ENCODE measurements at regions not wholly inside any gene's neighbourhood (a gene's known extent, or its start where the extent isn't known, plus 50 kb on each side); places are given as distances from the start of the nearest gene placed in this dataset.

DNA sequence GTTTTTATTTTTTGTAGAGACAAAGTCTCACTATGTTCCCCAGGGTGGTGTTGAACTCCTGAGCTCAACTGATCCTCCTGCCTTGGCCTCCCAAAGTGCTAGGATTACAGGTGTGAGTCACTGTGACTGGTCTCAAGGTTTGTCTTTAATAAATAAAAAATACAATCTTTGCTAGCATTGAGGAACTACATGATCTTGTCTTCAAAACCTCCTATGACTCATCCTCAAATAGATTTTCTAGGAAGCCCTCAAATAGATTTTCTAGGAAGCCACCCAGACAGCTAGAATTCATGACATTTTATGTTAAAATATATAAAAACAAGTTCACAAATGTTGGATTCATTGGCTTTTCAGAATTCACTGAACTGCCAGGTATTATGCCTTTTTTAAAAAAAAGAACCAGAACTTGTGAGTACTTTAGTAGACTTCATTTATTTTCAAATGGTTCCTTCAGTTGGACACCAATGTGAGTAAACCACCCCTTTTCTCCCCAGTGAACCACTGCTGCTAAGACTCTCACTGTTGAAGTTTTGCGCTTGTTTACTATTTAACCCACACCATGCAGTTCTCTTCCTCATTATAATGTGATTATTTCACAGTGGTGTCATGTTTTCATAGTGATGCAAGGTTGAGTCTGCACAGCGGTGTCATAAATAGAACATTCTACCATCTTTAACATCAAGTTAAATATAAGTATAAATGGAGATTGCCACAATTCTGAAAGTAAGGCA lies 303.9 kb downstream of the CASP12 start:
- DNase-seq (ENCODE audit: low spot score): no peak

DNA sequence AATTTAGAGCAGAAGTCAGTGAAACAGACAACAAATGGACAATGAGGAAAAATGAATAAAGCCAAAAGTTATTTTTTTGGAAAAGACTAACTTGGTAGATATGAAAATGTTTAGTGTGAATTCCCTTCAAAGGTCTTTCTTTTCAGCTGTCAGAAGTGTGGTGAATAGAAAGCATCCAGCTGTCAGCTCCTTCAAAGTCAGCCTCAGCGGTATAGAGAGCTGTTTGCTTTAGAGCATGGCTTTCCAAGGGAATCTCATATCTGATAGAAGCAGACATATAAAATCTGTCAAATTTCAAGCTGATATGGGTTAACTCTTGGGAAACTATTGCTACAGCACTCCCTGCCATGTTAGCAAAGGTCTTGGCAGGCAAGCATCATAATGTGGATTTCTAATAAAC lies 309.3 kb downstream of the CASP12 start:
- no peak for DNase-seq (ENCODE audit: low spot score)

GRCh38 chr11:104588446-104588845 lies 309.8 kb downstream of the CASP12 start:
- DNase-seq (ENCODE audit: low spot score): no peak

GRCh38 chr11:104584823-104585222 lies 313.4 kb downstream of the CASP12 start:
- no peak for DNase-seq (ENCODE audit: low spot score)

DNA sequence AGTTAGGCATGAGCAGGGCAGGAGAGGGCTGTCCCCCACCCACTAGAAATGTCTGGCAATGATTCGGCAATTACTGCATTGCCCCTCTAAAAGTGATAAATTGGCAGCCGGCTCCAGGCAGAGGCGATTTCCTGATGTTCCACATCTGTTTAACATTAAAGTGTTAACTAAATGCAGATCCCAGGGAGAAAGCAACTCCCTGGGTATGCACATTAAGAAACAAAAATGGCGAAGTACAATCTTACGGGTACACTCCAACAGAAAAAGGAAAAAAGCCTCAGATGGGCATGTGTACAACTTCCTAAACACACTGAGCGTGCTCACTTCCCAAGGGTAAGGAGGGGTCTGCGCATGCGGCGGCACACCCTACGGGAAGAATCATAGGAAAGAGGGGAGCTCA lies 314.4 kb downstream of the CASP12 start:
- no peak for DNase-seq (ENCODE audit: low spot score)

DNA sequence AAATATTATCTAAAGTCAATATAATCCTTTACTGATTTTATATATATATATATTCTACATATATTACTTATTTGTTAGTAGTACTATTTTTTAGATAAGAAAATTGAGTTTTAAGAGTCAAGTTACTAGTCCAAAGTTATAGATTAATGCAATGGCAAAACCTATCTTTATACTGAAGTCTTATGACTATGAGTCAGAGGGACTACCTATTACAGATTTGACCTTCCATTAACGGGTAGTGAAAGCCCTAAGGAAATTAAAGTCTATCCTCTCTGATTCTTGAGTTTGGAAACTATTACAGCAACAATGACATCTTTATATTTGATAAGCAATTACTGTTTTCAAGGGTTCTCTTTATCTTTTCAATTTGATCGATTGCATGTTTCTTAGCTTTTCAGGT lies 315.8 kb downstream of the CASP12 start:
- no peak for DNase-seq (ENCODE audit: low spot score)

DNA sequence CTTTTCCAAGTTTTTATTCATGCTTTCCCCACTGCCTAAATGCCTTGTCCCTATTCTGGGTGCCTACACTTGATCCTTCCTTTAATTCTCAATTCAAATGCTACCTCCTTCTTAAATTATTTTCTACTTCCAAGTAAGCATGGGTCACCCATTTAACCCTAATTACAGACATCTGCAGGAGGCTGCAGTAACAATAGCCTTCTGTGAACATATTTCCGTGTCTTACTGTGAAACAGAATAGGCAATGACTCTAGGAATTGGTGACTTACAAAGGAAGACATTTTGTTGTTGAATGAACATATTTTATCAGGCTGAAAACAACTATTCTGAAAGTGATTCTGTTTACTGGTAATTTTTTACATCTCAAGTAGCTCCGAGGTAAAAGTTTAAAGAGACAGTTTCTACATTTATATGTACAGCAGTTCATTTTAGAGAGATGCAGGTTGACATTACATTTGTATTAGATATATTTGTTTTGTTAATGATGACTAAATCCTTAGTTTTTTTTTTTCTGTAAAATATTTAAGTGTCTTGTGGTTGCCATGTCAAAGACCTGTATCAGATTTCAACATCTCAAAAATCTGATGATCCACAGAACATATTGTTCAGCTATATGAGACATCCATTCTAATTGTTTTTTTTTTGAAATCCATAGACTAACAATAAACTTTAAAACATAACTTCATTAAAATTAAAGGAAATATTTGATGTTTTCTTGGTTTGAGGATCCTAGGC lies 316.8 kb downstream of the CASP12 start:
- DNase-seq (ENCODE audit: low spot score): no peak

- DNase-seq (ENCODE audit: low spot score): peak; percentile 7
These were observed 324.7 kb downstream of the CASP12 start for GRCh38 chr11:104573441-104573990.

- DNase-seq (ENCODE audit: low spot score): no peak
These were observed 326.0 kb downstream of the CASP12 start for GRCh38 chr11:104572279-104572678.

DNA sequence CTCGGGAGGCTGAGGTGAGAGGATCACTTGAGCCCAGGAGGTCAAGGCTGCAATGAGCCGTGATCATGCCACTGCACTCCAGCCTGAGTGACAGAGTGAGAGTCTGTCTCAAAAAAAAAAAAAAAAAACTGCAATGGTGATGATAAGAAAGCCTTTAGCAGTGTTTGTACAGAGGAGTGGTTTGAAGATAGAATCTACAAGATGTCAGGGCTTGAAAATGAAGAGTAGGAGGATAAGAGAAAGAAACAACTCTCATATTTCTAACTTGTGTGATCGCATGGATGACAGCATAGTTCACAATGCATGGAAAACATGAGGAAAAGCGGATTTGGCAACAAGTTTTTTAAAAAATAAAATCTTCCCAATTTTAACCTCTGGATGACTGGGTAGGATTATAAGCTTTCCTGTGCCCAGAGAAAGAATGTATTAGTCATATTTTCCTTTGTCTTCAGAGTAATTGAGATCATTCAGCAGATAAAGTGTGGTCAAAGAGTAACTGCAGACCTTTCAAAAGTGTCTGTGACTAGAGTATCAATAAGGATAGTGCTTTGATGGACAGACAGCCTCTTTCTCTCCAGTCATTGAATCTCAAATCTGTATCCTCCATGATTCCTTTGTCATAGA lies 328.1 kb downstream of the CASP12 start:
- peak; percentile 4 for DNase-seq (ENCODE audit: low spot score)

- DNase-seq (ENCODE audit: low spot score): no peak
These were observed 332.7 kb downstream of the CASP12 start for GRCh38 chr11:104565583-104565961.

DNA sequence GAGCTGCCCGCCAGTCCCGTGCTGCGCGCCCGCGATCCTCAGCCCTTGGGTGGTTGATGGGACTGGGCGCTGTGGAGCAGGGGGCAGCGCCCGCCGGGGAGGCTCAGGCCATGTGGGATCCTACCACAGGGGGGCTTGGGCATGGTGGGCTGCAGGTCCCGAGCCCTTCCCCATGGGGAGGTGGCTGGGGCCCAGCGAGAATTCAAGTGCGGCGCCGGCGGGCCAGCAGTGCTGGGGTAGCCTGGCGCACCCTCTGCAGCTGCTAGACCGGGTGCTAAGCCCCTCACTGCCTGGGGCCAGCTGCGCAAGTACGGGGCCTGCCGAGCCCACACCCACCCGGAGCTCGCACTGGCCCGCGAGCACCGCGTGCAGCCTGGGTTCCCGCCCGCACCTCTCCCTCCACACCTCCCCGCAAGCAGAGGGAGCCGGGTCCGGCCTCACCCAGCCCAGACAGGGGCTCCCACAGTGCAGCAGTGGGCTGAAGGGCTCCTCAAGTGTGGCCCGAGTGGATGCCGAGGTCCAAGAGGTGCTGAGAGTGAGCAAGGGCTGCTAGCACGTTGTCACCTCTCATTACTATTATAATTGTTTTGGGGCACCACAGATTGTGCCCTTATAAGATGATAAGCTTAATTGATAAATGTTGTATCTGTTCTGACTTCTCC lies 333.2 kb downstream of the CASP12 start:
- no peak for DNase-seq (ENCODE audit: low spot score)

- no peak for DNase-seq (ENCODE audit: low spot score)
These were observed 341.5 kb downstream of the CASP12 start for GRCh38 chr11:104556606-104557301.

- no peak for DNase-seq (ENCODE audit: low spot score)
These were observed 349.2 kb downstream of the CASP12 start for GRCh38 chr11:104549019-104549418.

- peak; percentile 34 for DNase-seq (ENCODE audit: low spot score)
These were observed 350.1 kb downstream of the CASP12 start for GRCh38 chr11:104547996-104548661.

GRCh38 chr11:104546501-104546900 lies 351.8 kb downstream of the CASP12 start:
- no peak for DNase-seq (ENCODE audit: low spot score)

- no peak for DNase-seq (ENCODE audit: low spot score)
These were observed 356.6 kb downstream of the CASP12 start for GRCh38 chr11:104541701-104542100.

DNA sequence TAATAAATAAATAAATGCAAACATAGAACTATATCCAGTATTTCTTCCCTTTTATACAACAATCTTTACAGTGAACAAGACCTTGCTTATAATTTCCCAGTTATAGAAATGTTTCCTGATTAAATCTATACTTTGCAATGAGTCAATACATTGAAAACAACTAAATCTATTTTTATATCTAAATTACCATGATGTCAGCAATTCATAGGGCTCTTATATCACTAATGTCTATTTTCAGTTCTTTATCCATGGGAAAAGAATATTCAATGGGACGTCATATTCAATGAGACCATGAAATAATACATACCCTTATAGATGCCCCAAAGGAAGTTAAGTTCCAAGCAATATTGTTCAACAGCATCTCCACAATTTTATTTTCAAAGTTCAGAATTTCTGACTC lies 359.9 kb downstream of the CASP12 start:
- no peak for DNase-seq (ENCODE audit: low spot score)

DNA sequence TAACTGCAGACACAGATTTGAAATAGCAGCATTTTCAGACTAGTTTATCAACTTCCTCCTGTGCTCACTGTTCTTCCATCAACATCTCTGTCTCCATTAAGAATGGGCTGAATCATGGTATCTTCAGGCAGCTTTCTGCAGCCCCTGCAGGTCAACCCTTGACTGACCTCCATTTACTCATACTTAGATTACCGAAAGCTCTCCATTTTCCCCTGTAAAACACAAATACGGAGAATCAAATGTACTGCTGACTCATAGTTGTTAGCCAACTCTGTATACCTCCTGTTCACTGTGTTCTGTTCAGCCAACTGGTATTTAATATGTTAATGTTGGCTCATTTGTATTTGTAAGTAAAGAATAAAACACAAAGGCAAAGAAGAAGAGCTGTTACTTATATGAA lies 364.0 kb downstream of the CASP12 start:
- DNase-seq (ENCODE audit: low spot score): no peak

- no peak for DNase-seq (ENCODE audit: low spot score)
These were observed 366.4 kb downstream of the CASP12 start for GRCh38 chr11:104531894-104532293.

DNA sequence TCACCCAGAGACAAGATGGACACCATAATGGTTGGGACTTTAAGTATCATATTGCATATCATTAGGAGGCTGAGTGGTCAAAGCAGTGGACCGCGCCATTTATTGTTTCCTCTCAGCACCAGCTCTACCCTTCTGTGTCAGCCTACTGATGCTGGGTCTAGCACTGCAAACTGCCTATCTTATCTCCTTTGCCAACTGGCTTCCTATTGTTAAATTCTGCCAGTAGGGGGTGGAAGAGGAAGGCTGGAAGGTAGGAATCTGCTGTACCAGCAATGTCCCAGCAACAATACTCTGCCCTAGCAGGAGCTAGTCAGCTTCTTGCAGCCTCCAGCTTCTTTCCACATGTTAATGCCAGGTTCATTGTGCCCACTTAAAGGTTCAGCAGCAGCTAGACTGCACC lies 367.1 kb upstream of the PDGFD start:
- no peak for DNase-seq (ENCODE audit: low spot score)

Measured in RKO (cell line).